ENCODE measurements at regions not wholly inside any gene's neighbourhood (a gene's known extent, or its start where the extent isn't known, plus 50 kb on each side); places are given as distances from the start of the nearest gene placed in this dataset.

DNA sequence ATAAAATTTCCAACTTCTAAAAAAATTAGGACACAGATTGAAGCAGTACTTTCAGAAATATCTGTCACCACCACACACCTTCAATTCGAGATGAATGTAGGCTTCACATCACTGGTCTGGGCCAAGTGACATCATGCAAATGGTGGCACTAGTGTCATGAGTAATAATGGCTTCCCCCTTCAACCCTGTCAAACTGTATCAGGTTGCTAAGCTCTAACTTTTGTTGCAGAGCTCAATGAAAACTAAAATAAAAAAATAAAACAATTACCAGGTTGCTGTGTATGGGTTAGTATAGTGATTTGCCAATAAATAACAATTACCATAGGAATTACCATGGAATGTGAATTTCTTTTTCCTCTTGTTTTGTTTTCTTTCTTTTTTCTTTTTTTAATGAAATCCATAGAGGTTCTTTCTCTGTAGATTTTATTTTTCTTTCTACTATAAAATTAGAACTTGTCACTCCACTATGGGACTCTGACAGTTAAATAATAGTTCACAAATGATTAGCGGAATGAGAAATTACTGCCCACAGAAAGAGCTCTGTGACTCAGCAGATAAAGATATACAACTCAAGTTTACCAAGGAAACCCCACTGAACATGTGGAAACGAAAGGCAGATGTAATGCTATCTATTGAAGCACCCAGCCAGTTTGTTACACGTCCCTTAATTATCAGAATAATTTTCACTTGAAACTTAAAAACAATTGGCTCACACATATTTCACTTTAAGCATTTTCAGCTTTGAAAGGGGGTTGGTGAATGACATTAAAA, 783.8 kb upstream of the WWC1 start:
- TF ChIP-seq, protein P1, sequence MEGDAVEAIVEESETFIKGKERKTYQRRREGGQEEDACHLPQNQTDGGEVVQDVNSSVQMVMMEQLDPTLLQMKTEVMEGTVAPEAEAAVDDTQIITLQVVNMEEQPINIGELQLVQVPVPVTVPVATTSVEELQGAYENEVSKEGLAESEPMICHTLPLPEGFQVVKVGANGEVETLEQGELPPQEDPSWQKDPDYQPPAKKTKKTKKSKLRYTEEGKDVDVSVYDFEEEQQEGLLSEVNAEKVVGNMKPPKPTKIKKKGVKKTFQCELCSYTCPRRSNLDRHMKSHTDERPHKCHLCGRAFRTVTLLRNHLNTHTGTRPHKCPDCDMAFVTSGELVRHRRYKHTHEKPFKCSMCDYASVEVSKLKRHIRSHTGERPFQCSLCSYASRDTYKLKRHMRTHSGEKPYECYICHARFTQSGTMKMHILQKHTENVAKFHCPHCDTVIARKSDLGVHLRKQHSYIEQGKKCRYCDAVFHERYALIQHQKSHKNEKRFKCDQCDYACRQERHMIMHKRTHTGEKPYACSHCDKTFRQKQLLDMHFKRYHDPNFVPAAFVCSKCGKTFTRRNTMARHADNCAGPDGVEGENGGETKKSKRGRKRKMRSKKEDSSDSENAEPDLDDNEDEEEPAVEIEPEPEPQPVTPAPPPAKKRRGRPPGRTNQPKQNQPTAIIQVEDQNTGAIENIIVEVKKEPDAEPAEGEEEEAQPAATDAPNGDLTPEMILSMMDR (IDR thresholded peaks at IDR 0.05 in 4 of 5, conservative IDR thresholded peaks at IDR 0.05 in 1 of 5) = no peak
- no peak for TF ChIP-seq POLR2A (IDR thresholded peaks at IDR 0.05)

All from gastrocnemius medialis (tissue), 4 donors.